ENCODE measurements at regions not wholly inside any gene's neighbourhood (a gene's known extent, or its start where the extent isn't known, plus 50 kb on each side); places are given as distances from the start of the nearest gene placed in this dataset.

GRCh38 chr7:112854169-112854568 is 64.0 kb upstream of the TMEM168 start:
- TF ChIP-seq CTCF (conservative IDR thresholded peaks at IDR 0.05; ENCODE audit: low read depth, low read length) (no peak), EZH2 (IDR thresholded peaks at IDR 0.05; ENCODE audit: borderline replicate concordance, low read depth, low read length, poor library complexity, severe bottlenecking) (no peak)

All from A673 (cell line).